IMR-90 (cell line): ENCODE measurements at regions not wholly inside any gene's neighbourhood (a gene's known extent, or its start where the extent isn't known, plus 50 kb on each side); places are given as distances from the start of the nearest gene placed in this dataset.
"Not testable (repeated sequence)": the region's sequence is repeated elsewhere in the genome, so short reads cannot be mapped to it uniquely, and the experiment has no call there.

Source experiments
- ATAC-seq: fragments of 200-7000 bp; cut with Tn5 transposase; 2 replicates; pipeline ENCODE4 v1.9.1; 2020; ENCODE audit warnings: low read depth, mild to moderate bottlenecking, moderate library complexity
- BruUV-seq: library from RNA; stranded (reverse); fragments of 400-500 nt; replicated peaks from 2 replicates; lab custom pipeline; 2021; lab: Mats Ljungman, UMichigan
- CTCF ChIA-PET: fragments of 300-600 bp; formaldehyde crosslinking; extraction: SDS; loops from one replicate; lab custom pipeline; 2021; ENCODE audit warnings: antibody characterized with exemption; lab: Yijun Ruan, JAX
- POLR2A ChIA-PET: fragments of 300-600 bp; sonication (Branson Sonifier 250); formaldehyde crosslinking; loops from one replicate; lab custom pipeline; 2022; ENCODE audit warnings: antibody characterized with exemption; ENCODE audit not compliant: unreplicated experiment; lab: Charles Lee
- DNase-seq: peaks from one replicate; pipeline ENCODE4 v3.0.0; 2013
- H2AFZ ChIP-seq: replicated peaks from 2 replicates; pipeline ENCODE3; 2013; ENCODE audit warnings: low read length, mild to moderate bottlenecking; ENCODE audit not compliant: poor library complexity
- H2AK5ac ChIP-seq: 2 replicates; pipeline ENCODE4 v1.6.1; 2013; ENCODE audit warnings: low read depth, low read length, inconsistent platforms
- H2AK9ac ChIP-seq: replicated peaks from 2 replicates; pipeline ENCODE3; 2013; ENCODE audit warnings: mild to moderate bottlenecking, low read depth, low read length, moderate library complexity; ENCODE audit not compliant: poor library complexity
- H2BK120ac ChIP-seq: 2 replicates; pipeline ENCODE4 v1.6.1; 2013; ENCODE audit warnings: low read depth, low read length, inconsistent platforms
- H2BK15ac ChIP-seq: 3 replicates; pipeline ENCODE4 v1.6.1; 2013; ENCODE audit warnings: low read depth, low read length, inconsistent platforms
- H2BK20ac ChIP-seq: 2 replicates; pipeline ENCODE4 v1.6.1; 2013; ENCODE audit warnings: low read depth, mild to moderate bottlenecking, inconsistent platforms, low read length, moderate library complexity
- H2BK5ac ChIP-seq: 2 replicates; pipeline ENCODE4 v1.6.1; 2013; ENCODE audit warnings: mild to moderate bottlenecking, low read depth, low read length, inconsistent platforms; ENCODE audit not compliant: poor library complexity, severe bottlenecking
- H3K14ac ChIP-seq: replicated peaks from 2 replicates; pipeline ENCODE4 v1.6.1; 2013; ENCODE audit warnings: low read depth, low read length, inconsistent platforms
- H3K18ac ChIP-seq: 2 replicates; pipeline ENCODE4 v1.6.1; 2013; ENCODE audit warnings: low read depth, low read length, control low read depth
- H3K23ac ChIP-seq: 2 replicates; pipeline ENCODE4 v1.6.1; 2013; ENCODE audit warnings: low read depth, low read length, inconsistent platforms
- H3K27ac ChIP-seq: 2 replicates; pipeline ENCODE4 v1.5.1; 2013; ENCODE audit warnings: mild to moderate bottlenecking, control low read depth, low read length; ENCODE audit not compliant: insufficient read depth
- H3K27me3 ChIP-seq: 2 replicates; pipeline ENCODE4 v1.6.1; 2013; ENCODE audit warnings: low read length; ENCODE audit not compliant: control insufficient read depth, insufficient read depth
- H3K36me3 ChIP-seq: 2 replicates; pipeline ENCODE4 v1.6.1; 2013; ENCODE audit warnings: low read length, mixed read lengths; ENCODE audit not compliant: control insufficient read depth, insufficient read depth
- H3K4ac ChIP-seq: 2 replicates; pipeline ENCODE4 v1.6.1; 2013; ENCODE audit warnings: low read depth, low read length, inconsistent platforms
- H3K4me1 ChIP-seq: 2 replicates; pipeline ENCODE4 v1.6.1; 2013; ENCODE audit warnings: low read length, mixed read lengths; ENCODE audit not compliant: control insufficient read depth, insufficient read depth
- H3K4me2 ChIP-seq: 2 replicates; pipeline ENCODE4 v1.6.1; 2013; ENCODE audit warnings: low read depth, mild to moderate bottlenecking, control low read depth, low read length, moderate library complexity
- H3K4me3 ChIP-seq: 2 replicates; pipeline ENCODE4 v1.5.1; 2013; ENCODE audit warnings: low read depth, mild to moderate bottlenecking, control low read depth, low read length, moderate library complexity; ENCODE audit not compliant: insufficient read depth
- H3K56ac ChIP-seq: 2 replicates; pipeline ENCODE4 v1.6.1; 2013; ENCODE audit warnings: low read length, inconsistent platforms; ENCODE audit not compliant: insufficient read depth; ENCODE audit errors: extremely low read depth
- H3K79me1 ChIP-seq, 2 experiments: 2 replicates each; pipeline ENCODE4 v1.6.1; 2013; ENCODE audit warnings: low read length in 2 of 2, inconsistent platforms in 1 of 2, low read depth in 1 of 2
- H3K9ac ChIP-seq: 2 replicates; pipeline ENCODE4 v1.6.1; 2013; ENCODE audit warnings: low read depth, low read length, control low read depth
- H3K9me1 ChIP-seq: 2 replicates; pipeline ENCODE4 v1.6.1; 2013; ENCODE audit warnings: low read length, inconsistent platforms; ENCODE audit not compliant: insufficient read depth
- H3K9me3 ChIP-seq: 2 replicates; pipeline ENCODE4 v1.6.1; 2013; ENCODE audit warnings: low read length; ENCODE audit not compliant: control insufficient read depth, insufficient read depth
- H4K20me1 ChIP-seq: 2 replicates; pipeline ENCODE4 v1.6.1; 2013; ENCODE audit warnings: low read length, inconsistent platforms; ENCODE audit not compliant: insufficient read depth
- H4K5ac ChIP-seq: 2 replicates; pipeline ENCODE4 v1.6.1; 2013; ENCODE audit warnings: mild to moderate bottlenecking, low read depth, low read length, control low read depth
- H4K8ac ChIP-seq, 2 experiments: 2 replicates each; pipeline ENCODE4 v1.6.1; 2013; ENCODE audit warnings: low read depth in 2 of 2, low read length in 2 of 2, control low read depth in 1 of 2, inconsistent platforms in 1 of 2
- H4K91ac ChIP-seq: 2 replicates; pipeline ENCODE4 v1.6.1; 2013; ENCODE audit warnings: low read depth, low read length, inconsistent platforms; ENCODE audit not compliant: insufficient read depth
- MAFK ChIP-seq: IDR thresholded peaks from 2 replicates; pipeline ENCODE4 v1.6.1; 2012; ENCODE audit warnings: low read depth, low read length, improper control_type of control experiment
- POLR2A ChIP-seq: IDR thresholded peaks from 2 replicates; pipeline ENCODE4 v1.6.1; 2012; ENCODE audit warnings: mild to moderate bottlenecking, low read depth, low read length
- WGBS, 2 experiments: methylation state at CpG; one replicate each; pipeline versions ENCODE4 v1.1.5 to v1.1.7; 2013; ENCODE audit warnings: missing lambda C conversion rate in 2 of 2; ENCODE audit not compliant: insufficient read length in 1 of 2; ENCODE audit errors: extremely low coverage in 2 of 2; 5-methylcytosine and 5-hydroxymethylcytosine counted together
- dilution Hi-C: fragments of 300-500 bp; cut with HindIII; formaldehyde crosslinking; loops from one replicate; pipeline ENCODE4 v1.14.3; 2018; ENCODE audit warnings: low sequenced_read_pairs; ENCODE audit not compliant: unreplicated experiment
- in situ Hi-C: fragments of 300-500 bp; cut with MboI; formaldehyde crosslinking; loops from 3 replicates; pipeline ENCODE4 v1.14.3; 2019; ENCODE audit warnings: low sequenced_read_pairs, inconsistent platforms, mixed read lengths
- intact Hi-C: fragments of 100-400 bp; cut with micrococcal nuclease; formaldehyde crosslinking; loops from 2 replicates; pipeline ENCODE4 v1.10.0; 2022

DNA sequence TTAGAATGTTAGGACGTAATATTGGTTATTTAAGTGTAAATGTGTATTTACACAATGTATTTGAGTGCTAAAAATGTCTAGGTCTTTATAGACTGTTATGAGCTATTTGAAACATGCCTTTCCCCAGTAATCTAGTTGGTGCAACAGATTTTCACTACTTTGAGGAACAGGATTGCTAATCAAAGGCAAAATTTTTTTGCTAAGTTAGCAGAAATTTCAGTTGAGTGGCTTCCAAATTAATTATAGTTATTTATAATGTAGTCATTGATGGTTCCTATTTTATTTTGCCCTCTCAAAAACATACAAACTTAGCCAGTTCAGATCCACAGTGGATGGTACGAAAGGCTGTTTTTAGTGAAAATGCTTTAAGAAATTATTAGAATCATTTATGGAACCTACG, 78.7 kb upstream of the LYZL2 start:
- Histone ChIP-seq H4K8ac (no peak overlapping the region), H3K9me3 (no peaks in the 10 kb centered on the region; the same call in 1 of the 2 replicates), H3K18ac (no peak overlapping the region), H2AK9ac (no peak overlapping the region), H3K14ac (no peak overlapping the region), H2BK120ac (no peak overlapping the region), H3K27me3 (no peaks in the 10 kb centered on the region; the same call in 1 of the 2 replicates), H4K91ac (no peak overlapping the region), H2AFZ (no peak overlapping the region), H3K4ac (no peak overlapping the region), H3K23ac (no peak overlapping the region), H3K36me3 (no peaks in the 10 kb centered on the region), H2BK15ac (no peak overlapping the region), H3K56ac (no peak overlapping the region), H2AK5ac (no peak overlapping the region), H3K9me1 (no peaks in the 10 kb centered on the region; the same call in 1 of the 2 replicates), H2BK20ac (no peak overlapping the region), H4K5ac (no peak overlapping the region), H3K4me3 (no peak overlapping the region), H4K20me1 (no peaks in the 10 kb centered on the region), H2BK5ac (no peak overlapping the region), H3K4me2 (no peak overlapping the region), H3K79me1 (no peaks in the 10 kb centered on the region), H3K4me1 (no peaks in the 10 kb centered on the region; the same call in 1 of the 2 replicates), H3K9ac (no peak overlapping the region), H3K27ac (no peak overlapping the region)
- 100% methylated on average over 1 of the region's 3 CpGs for WGBS, 2 experiments
- intact Hi-C loops = no loop called here
- DNase-seq = no peak
- no TSS peak for BruUV-seq
- TF ChIP-seq POLR2A (no peak), MAFK (peak; percentile 83)
- dilution Hi-C loops = no loop called here
- POLR2A ChIA-PET = no interaction called here
- ATAC-seq = no peak
- CTCF ChIA-PET = no interaction called here
- in situ Hi-C loops = no loop called here

DNA sequence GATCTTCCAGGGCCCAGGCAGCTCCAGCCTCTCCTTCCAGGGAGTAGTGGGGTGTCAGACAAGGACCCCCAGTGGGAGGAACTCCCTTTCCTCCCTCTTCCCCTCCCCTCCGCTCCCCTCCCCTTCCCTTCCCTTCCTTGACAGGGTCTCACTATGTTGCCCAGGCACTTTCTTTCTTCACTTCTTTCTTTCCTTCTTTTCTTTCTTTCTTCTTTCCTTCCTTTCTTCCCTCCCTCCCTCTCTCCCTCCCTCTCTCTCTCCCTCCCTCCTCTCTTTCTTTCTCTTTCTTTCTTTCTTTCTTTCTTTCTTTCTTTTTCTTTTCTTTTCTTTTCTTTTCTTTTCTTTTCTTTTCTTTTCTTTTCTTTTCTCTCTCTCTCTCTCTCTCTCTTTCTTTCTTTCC, 76.6 kb upstream of the LYZL2 start:
- H3K27ac ChIP-seq, H2BK120ac ChIP-seq, H2AK9ac ChIP-seq, H2BK20ac ChIP-seq, H3K4me2 ChIP-seq, in situ Hi-C loops, H4K5ac ChIP-seq, H4K91ac ChIP-seq, H3K4ac ChIP-seq, H2BK5ac ChIP-seq, H3K56ac ChIP-seq, CTCF ChIA-PET, H3K4me3 ChIP-seq, H3K9me1 ChIP-seq, DNase-seq, H3K9me3 ChIP-seq, H3K9ac ChIP-seq, H4K8ac ChIP-seq, H3K36me3 ChIP-seq, H2AK5ac ChIP-seq, ATAC-seq, dilution Hi-C loops, intact Hi-C loops, H3K18ac ChIP-seq, H4K20me1 ChIP-seq, H3K23ac ChIP-seq, H3K4me1 ChIP-seq, POLR2A ChIA-PET, H3K14ac ChIP-seq, H3K79me1 ChIP-seq, H3K27me3 ChIP-seq, H2BK15ac ChIP-seq, H2AFZ ChIP-seq, BruUV-seq: not testable (repeated sequence)
- no CpG with 5 or more reads among the region's 1 CpG for WGBS, 2 experiments
